ENCODE measurements at regions not wholly inside any gene's neighbourhood (a gene's known extent, or its start where the extent isn't known, plus 50 kb on each side); places are given as distances from the start of the nearest gene placed in this dataset.
"Not testable (repeated sequence)": the region's sequence is repeated elsewhere in the genome, so short reads cannot be mapped to it uniquely, and the experiment has no call there.

GRCh38 chr9:42437057-42437759 is 253.7 kb downstream of the SPATA31A6 start:
- TF ChIP-seq CTCF (IDR thresholded peaks at IDR 0.05; ENCODE audit: borderline replicate concordance, extremely low read depth, low read length, poor library complexity, severe bottlenecking); EZH2 (IDR thresholded peaks at IDR 0.05; ENCODE audit: borderline replicate concordance, low read depth, low read length, severe bottlenecking): not testable (repeated sequence)

Data from DND-41 (cell line).